ENCODE measurements at regions not wholly inside any gene's neighbourhood (a gene's known extent, or its start where the extent isn't known, plus 50 kb on each side); places are given as distances from the start of the nearest gene placed in this dataset.

GRCh38 chr2:2765176-2765800 is 434.2 kb upstream of the MYT1L start:
- no peak for DNase-seq (ENCODE audit: low spot score)

GRCh38 chr2:2764739-2765138 is 433.7 kb upstream of the MYT1L start:
- DNase-seq (ENCODE audit: low spot score), result no peak

GRCh38 chr2:2764001-2764355 is 432.9 kb upstream of the MYT1L start:
- DNase-seq (ENCODE audit: low spot score), result no peak

DNA sequence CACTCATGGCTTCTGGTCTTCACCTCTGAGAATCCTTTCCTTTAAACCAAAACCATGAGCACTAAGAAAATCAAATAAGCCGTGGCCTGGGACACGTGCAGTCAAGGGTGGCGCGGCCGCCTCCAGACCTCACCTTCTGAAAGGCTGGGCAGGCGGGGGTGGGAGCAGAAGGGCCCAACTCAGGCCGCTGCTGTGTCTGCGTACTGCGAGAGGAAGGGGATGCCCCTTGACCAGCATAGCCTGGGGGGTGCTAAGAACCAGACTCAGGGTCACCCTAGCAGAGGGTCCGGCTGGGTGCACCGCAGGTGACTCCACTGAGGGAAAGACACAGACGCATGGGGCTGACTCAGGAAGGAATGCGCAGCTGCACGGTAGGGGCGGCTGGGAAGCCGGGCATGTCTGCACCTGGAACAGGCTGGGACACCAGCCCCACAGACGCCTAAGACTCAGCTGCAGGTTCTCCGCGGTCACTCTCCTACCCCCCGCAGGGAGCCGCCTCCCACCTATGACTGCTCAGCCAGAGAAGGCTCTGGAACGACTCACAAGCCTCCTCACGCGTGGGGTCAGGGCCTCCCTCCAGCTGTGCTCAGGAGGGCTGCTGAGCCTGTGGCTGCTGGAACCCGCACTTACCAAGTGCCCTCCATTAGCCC is 432.4 kb upstream of the MYT1L start:
- no peak for DNase-seq (ENCODE audit: low spot score)

- DNase-seq (ENCODE audit: low spot score), result no peak
These were observed 431.8 kb upstream of the MYT1L start for GRCh38 chr2:2762913-2763312.

- no peak for DNase-seq (ENCODE audit: low spot score)
These were observed 431.3 kb upstream of the MYT1L start for GRCh38 chr2:2762166-2762908.

GRCh38 chr2:2758793-2759367 is 427.8 kb upstream of the MYT1L start:
- no peak for DNase-seq (ENCODE audit: low spot score)

DNA sequence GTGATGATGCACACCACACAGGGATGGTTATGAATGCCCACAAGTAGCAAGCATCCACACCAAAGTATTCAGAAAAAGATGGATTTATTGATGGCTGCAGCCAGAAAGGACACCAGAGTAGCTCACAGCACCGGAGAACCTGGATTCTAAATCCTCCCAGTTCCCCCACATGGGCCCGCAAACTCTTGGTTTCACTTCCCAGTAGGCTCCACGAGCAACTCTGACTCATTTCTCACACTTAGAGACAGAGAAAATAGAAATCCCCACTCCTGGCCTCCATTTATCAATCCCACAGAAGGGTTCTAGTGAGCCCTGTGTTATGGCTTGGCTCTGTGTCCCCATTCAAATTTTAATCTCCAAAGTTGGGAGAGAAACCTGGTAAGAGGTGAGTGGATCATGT is 426.7 kb upstream of the MYT1L start:
- no peak for DNase-seq (ENCODE audit: low spot score)

- DNase-seq (ENCODE audit: low spot score), result no peak
These were observed 425.8 kb upstream of the MYT1L start for GRCh38 chr2:2756886-2757285.

DNA sequence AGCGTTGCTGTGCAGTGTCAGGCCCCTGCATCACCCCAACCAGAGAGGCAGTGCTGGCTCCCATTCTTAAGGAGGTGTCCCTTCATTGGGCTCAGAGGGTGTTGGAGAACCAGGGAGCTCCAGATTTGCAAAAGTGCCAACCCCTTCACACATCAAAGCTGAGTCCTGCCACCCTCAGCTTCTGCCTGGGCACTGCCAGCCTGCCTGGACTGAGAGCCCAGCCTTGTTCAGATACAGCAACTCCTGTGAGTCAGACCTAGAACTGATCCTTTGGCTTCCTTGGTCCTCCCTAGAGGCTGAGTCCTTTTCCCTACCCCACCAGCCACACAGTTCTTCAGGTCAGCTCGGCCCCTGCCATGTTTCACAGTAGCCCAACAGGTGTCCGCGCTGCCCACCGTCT is 424.9 kb upstream of the MYT1L start:
- DNase-seq (ENCODE audit: low spot score), result no peak

- DNase-seq (ENCODE audit: low spot score), result no peak
These were observed 423.9 kb upstream of the MYT1L start for GRCh38 chr2:2754940-2755339.

- DNase-seq (ENCODE audit: low spot score), result no peak
These were observed 420.7 kb upstream of the MYT1L start for GRCh38 chr2:2751715-2752315.

GRCh38 chr2:2750867-2751714 is 420.0 kb upstream of the MYT1L start:
- DNase-seq (ENCODE audit: low spot score), result no peak

GRCh38 chr2:2749206-2749598 is 418.1 kb upstream of the MYT1L start:
- no peak for DNase-seq (ENCODE audit: low spot score)

DNA sequence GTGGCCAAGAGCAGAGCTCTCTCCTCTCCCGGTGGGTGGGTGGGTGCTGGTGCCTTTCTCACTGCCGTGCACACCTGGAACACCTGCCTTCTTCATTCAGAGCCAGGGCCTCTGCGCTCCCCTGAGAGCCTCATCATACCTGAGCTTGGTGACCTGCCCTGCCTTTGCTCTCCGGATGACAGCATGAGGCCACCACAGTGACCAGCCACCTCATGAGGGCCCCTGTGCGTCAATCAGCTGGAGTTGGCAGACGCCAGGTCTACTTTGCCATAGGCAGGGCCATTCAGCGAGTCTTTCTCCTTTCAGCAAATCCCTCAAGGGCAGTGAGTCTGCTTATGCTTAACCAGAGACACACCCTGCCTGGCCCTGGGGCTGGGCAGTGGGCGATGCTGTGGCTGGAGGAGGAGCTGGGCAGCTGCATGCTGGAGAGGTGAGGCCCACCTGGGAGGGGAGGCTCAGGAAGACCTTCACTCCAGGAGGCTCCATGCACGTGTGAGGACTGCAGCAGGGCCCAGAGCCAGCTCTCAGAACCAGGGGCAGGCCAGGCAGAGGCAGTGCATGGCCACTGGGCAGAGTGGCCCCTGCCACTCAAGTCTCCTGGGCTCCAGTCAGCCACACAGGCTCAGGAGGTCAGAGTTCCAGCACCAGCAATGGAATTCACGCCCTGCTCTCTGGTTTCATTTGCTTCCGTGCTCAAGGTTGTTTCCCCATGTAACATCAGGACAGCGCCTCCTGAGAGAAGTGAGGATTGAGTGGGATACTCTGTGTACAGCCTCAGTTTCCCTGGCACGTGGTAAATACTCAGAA is 417.5 kb upstream of the MYT1L start:
- no peak for DNase-seq (ENCODE audit: low spot score)

GRCh38 chr2:2747797-2748301 is 416.8 kb upstream of the MYT1L start:
- DNase-seq (ENCODE audit: low spot score), result no peak

GRCh38 chr2:2746731-2747130 is 415.7 kb upstream of the MYT1L start:
- no peak for DNase-seq (ENCODE audit: low spot score)

DNA sequence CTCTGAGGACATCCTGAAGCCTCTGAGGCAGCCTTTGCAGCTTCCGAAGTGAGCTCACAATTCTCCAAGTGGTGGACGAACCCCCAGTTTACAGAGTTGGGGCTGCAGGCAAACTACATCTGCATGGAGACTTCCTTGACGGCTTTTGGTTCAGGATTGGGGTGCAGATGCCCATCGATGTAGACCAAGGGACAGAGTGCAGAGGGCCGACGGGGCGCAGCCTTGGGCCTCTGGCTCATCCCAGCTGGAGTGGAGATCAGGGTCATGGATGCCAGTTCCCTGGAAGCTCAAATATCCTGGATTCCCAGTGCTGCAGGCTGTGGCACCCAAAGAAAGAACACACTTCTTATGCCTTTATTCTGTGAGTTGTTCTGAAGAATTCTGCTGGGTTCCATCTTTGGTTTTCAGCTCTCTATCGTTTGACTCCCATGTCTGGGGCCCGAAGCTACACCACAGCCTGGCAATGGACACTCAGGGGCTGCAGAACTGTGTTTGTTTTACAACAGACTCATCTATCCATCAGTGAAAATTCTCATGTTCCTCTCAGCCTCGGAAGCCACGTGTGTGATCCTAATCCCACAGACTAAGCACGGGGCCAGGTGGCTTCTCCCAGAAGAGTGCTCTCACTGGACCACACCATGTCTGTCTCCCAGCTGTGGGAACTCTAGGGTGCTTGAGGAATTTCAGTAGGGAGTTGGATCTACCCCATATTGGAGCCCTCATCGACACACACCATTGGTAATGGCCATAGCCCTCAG is 414.1 kb upstream of the MYT1L start:
- no peak for DNase-seq (ENCODE audit: low spot score)

GRCh38 chr2:2744107-2744506 is 413.0 kb upstream of the MYT1L start:
- DNase-seq (ENCODE audit: low spot score), result no peak

GRCh38 chr2:2743164-2743571 is 412.1 kb upstream of the MYT1L start:
- DNase-seq (ENCODE audit: low spot score), result no peak

Data from iPS-NIHi11 (cell line).